ENCODE measurements at regions not wholly inside any gene's neighbourhood (a gene's known extent, or its start where the extent isn't known, plus 50 kb on each side); places are given as distances from the start of the nearest gene placed in this dataset.

DNA sequence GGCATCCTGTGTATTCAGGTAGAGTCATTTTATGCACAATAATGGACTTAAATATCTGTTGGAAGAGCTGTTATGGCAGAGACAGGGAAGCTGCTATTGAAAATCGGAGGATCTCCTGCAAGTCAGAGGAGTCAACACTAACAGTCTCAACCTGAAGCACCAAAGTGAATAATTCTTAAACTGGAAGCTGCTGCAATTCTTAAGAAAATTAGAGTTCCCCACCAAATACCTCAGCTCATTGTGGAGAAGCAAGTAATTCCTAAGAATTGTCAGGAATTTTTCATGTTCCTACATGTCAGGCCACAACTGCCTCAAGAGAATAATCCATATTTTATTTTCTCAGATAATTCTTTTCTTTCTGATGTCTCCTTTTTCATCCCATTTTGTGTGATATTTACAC is 892.6 kb upstream of the LCORL start:
- TF ChIP-seq, protein P1, sequence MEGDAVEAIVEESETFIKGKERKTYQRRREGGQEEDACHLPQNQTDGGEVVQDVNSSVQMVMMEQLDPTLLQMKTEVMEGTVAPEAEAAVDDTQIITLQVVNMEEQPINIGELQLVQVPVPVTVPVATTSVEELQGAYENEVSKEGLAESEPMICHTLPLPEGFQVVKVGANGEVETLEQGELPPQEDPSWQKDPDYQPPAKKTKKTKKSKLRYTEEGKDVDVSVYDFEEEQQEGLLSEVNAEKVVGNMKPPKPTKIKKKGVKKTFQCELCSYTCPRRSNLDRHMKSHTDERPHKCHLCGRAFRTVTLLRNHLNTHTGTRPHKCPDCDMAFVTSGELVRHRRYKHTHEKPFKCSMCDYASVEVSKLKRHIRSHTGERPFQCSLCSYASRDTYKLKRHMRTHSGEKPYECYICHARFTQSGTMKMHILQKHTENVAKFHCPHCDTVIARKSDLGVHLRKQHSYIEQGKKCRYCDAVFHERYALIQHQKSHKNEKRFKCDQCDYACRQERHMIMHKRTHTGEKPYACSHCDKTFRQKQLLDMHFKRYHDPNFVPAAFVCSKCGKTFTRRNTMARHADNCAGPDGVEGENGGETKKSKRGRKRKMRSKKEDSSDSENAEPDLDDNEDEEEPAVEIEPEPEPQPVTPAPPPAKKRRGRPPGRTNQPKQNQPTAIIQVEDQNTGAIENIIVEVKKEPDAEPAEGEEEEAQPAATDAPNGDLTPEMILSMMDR (conservative IDR thresholded peaks at IDR 0.05; ENCODE audit: low read length): no peak
- no peak for TF ChIP-seq EZH2phosphoT487 (IDR thresholded peaks at IDR 0.05; ENCODE audit: borderline replicate concordance)

Data from Loucy (cell line).